WTC11 (cell line): ENCODE measurements at regions not wholly inside any gene's neighbourhood (a gene's known extent, or its start where the extent isn't known, plus 50 kb on each side); places are given as distances from the start of the nearest gene placed in this dataset.

Experiments
- ATAC-seq: fragments of 200-7000 bp; cut with Tn5 transposase; 2 replicates; pipeline ENCODE4 v1.10.0; 2021; ENCODE audit warnings: mild to moderate bottlenecking, moderate library complexity
- CTCF ChIA-PET: fragments of 300-600 bp; sonication (Branson Sonifier 250); formaldehyde crosslinking; loops from one replicate; lab custom pipeline; 2021; ENCODE audit warnings: antibody characterized with exemption; lab: Charles Lee
- POLR2A ChIA-PET: fragments of 350-600 bp; sonication (Branson Sonifier 250); formaldehyde crosslinking; loops from one replicate; lab custom pipeline; 2021; ENCODE audit warnings: antibody characterized with exemption; lab: Charles Lee
- DNase-seq: peaks from one replicate; pipeline ENCODE4 v3.0.0; 2021; ENCODE audit warnings: low spot score
- H3K27ac Mint-ChIP-seq: 2 replicates; pipeline ENCODE4 v1.8.0; 2021; ENCODE audit warnings: mixed read lengths
- H3K27me3 Mint-ChIP-seq: 2 replicates; pipeline ENCODE4 v1.8.0; 2021; ENCODE audit warnings: low read depth, mild to moderate bottlenecking, moderate library complexity, mixed read lengths
- H3K36me3 Mint-ChIP-seq: 2 replicates; pipeline ENCODE4 v1.8.0; 2021; ENCODE audit warnings: mixed read lengths
- H3K4me1 Mint-ChIP-seq: 2 replicates; pipeline ENCODE4 v1.8.0; 2022; ENCODE audit warnings: mixed read lengths
- H3K4me3 Mint-ChIP-seq: 2 replicates; pipeline ENCODE4 v1.8.0; 2021; ENCODE audit warnings: mild to moderate bottlenecking, moderate library complexity, mixed read lengths
- H3K9me3 Mint-ChIP-seq: 2 replicates; pipeline ENCODE4 v1.8.0; 2021; ENCODE audit warnings: mixed read lengths
- ATF1 ChIP-seq: sonication (generic); formaldehyde crosslinking; IDR thresholded peaks from 2 replicates; pipeline ENCODE4 v1.8.1; 2023; ENCODE audit warnings: mild to moderate bottlenecking, moderate library complexity, missing genetic modification reagents
- ATF2 ChIP-seq: sonication (generic); formaldehyde crosslinking; IDR thresholded peaks from 2 replicates; pipeline ENCODE4 v1.8.1; 2022; ENCODE audit warnings: low read depth, missing genetic modification reagents, borderline replicate concordance
- CDX4 ChIP-seq: fragments of 250-450 bp; sonication (Bioruptor Pico); IDR thresholded peaks from 2 replicates; pipeline ENCODE4 v1.9.0; 2021; ENCODE audit warnings: moderate library complexity, mild to moderate bottlenecking, inconsistent platforms, borderline replicate concordance
- CREM ChIP-seq: sonication (generic); formaldehyde crosslinking; IDR thresholded peaks from 2 replicates; pipeline ENCODE4 v1.8.1; 2022; ENCODE audit warnings: mild to moderate bottlenecking, missing genetic modification reagents, moderate library complexity
- ELF4 ChIP-seq: sonication (generic); formaldehyde crosslinking; IDR thresholded peaks from 2 replicates; pipeline ENCODE4 v1.8.1; 2022; ENCODE audit warnings: low read depth, mild to moderate bottlenecking, moderate library complexity, missing genetic modification reagents
- MXD4 ChIP-seq: fragments of 250-450 bp; sonication (Bioruptor Pico); IDR thresholded peaks from 2 replicates; pipeline ENCODE4 v1.8.0; 2021; ENCODE audit warnings: mild to moderate bottlenecking, moderate library complexity, borderline replicate concordance
- RELA ChIP-seq: sonication (generic); formaldehyde crosslinking; IDR thresholded peaks from 2 replicates; pipeline ENCODE4 v1.8.1; 2022; ENCODE audit warnings: missing genetic modification reagents, mild to moderate bottlenecking, borderline replicate concordance
- ZNF121 ChIP-seq: sonication (generic); formaldehyde crosslinking; IDR thresholded peaks from 2 replicates; pipeline ENCODE4 v1.8.0; 2023; ENCODE audit warnings: missing genetic modification reagents
- ZNF396 ChIP-seq: fragments of 250-450 bp; sonication (Bioruptor Pico); IDR thresholded peaks from 2 replicates; pipeline ENCODE4 v1.8.0; 2021; ENCODE audit warnings: mild to moderate bottlenecking, moderate library complexity, borderline replicate concordance
- ZNF532 ChIP-seq: fragments of 250-450 bp; sonication (Bioruptor Pico); IDR thresholded peaks from 2 replicates; pipeline ENCODE4 v1.9.0; 2021; ENCODE audit warnings: mild to moderate bottlenecking, borderline replicate concordance
- TF ChIP-seq, protein P1 (sequence below): sonication (generic); formaldehyde crosslinking; conservative IDR thresholded peaks from 2 replicates; pipeline ENCODE4 v1.8.1; 2022; ENCODE audit warnings: mild to moderate bottlenecking, missing genetic modification reagents
- TF ChIP-seq, protein P2 (sequence below): sonication (generic); formaldehyde crosslinking; IDR thresholded peaks from 2 replicates; pipeline ENCODE4 v1.8.1; 2023; ENCODE audit warnings: mild to moderate bottlenecking, missing genetic modification reagents
- TF ChIP-seq, protein P3 (sequence below): sonication (generic); formaldehyde crosslinking; IDR thresholded peaks from 2 replicates; pipeline ENCODE4 v1.8.1; 2023; ENCODE audit warnings: mild to moderate bottlenecking, moderate library complexity, missing genetic modification reagents

DNA sequence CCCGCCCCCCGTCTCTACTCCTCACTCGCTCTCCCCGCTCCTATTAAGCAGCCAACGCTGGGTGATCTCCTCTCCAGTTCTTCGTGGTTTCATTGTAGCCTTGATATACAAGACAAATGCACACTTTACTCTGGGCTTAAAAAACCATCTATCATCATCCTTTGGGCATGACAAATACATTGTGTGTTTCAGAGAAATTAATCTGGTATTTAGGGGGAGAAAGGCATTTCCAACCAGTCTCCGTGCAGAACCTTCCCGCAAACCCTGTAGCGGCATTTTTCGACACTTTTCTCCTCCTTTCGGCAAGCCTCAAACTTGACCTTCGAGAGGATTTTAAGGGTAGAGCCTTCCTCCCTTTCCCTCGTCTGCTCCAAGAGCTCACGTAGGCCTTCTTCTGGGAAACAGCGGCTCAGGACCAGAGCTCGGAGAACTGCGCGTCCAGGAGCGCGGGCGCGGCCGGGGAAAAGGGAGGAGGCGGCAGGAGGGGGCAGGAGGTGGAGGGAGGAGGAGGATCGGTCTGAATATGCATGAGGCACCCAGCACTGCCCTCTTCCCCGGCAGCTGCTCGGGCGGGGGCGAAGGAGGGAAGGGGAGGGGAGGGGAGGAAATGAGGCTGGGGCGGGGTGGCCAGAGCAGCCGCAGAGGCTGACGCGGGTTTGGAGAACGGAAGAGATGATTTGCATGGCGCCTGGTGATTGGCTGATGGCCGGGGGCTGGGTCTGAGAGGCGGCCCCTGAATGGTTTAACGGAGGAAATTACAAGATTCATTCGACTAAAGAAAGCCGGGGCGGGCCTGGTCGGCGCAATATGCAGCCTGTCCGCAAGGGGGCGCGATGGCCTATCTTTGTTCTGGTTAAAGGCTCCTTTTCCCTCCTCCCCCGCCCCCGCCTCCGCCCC, 127.5 kb downstream of the TMEM161B start (continued):
- no peak for TF ChIP-seq MXD4 (CRISPR knock-in tag)

DNA sequence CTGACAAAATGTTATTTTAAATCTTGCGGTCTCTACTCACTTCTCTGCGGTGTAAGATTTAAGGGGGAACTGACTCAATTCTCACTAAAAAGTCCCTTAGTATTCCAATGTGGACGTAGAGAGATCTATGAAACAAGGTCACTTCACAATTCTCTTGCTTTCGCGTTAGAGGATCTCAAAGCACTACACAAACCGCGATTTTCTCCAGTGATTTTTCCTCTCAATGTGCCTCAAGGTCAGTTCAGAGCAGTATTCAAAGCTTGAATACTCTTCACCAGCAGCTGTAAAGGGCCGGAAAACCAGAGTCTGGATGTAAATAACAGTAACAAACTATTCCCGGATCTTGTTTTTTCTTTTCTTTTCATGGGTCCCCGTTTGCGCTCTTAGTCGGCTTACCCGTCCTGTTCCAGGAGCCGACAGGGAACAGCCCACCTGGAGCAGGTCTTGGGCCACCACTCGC, 128.2 kb downstream of the TMEM161B start:
- peak; percentile 74 for ATAC-seq
- Mint-ChIP-seq H3K4me3 (no peak overlapping the region), H3K27ac (no peak overlapping the region), H3K27me3 (peaks cover 7% of the 10 kb centered on the region; the same call in 1 of the 2 replicates), H3K9me3 (no peaks in the 10 kb centered on the region), H3K36me3 (no peaks in the 10 kb centered on the region), H3K4me1 (peaks cover 5% of the 10 kb centered on the region; the same call in 1 of the 2 replicates)
- CTCF ChIA-PET, result interaction anchor here (0.7 to 1.7 kb wide), 13 partner anchors 48 to 1563 kb away, joined by 3 to 14 read pairs (median 5); no protein-coding TSS in a partner anchor
- POLR2A ChIA-PET, result interaction anchor here (1.6 kb wide), 1 partner anchor 535 kb away, joined by 4 read pairs; no protein-coding TSS in a partner anchor
- peak; percentile 86 for DNase-seq
- TF ChIP-seq, protein P1, sequence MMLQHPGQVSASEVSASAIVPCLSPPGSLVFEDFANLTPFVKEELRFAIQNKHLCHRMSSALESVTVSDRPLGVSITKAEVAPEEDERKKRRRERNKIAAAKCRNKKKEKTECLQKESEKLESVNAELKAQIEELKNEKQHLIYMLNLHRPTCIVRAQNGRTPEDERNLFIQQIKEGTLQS (CRISPR knock-in tag), result no peak
- no peak for TF ChIP-seq CDX4 (CRISPR knock-in tag)
- TF ChIP-seq CREM (CRISPR knock-in tag), result no peak
- TF ChIP-seq ATF1, result no peak

- Mint-ChIP-seq H3K4me1 (no peaks in the 10 kb centered on the region), H3K27ac (no peak overlapping the region), H3K36me3 (no peaks in the 10 kb centered on the region), H3K9me3 (peaks cover 9% of the 10 kb centered on the region), H3K27me3 (no peaks in the 10 kb centered on the region), H3K4me3 (no peak overlapping the region)
- ATAC-seq, result no peak
- DNase-seq, result no peak
- ChIA-PET POLR2A (no interaction called here), CTCF (no interaction called here)
- TF ChIP-seq RELA (no peak), ELF4 (CRISPR knock-in tag) (no peak)
- TF ChIP-seq, protein P2, sequence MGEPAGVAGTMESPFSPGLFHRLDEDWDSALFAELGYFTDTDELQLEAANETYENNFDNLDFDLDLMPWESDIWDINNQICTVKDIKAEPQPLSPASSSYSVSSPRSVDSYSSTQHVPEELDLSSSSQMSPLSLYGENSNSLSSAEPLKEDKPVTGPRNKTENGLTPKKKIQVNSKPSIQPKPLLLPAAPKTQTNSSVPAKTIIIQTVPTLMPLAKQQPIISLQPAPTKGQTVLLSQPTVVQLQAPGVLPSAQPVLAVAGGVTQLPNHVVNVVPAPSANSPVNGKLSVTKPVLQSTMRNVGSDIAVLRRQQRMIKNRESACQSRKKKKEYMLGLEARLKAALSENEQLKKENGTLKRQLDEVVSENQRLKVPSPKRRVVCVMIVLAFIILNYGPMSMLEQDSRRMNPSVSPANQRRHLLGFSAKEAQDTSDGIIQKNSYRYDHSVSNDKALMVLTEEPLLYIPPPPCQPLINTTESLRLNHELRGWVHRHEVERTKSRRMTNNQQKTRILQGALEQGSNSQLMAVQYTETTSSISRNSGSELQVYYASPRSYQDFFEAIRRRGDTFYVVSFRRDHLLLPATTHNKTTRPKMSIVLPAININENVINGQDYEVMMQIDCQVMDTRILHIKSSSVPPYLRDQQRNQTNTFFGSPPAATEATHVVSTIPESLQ (CRISPR knock-in tag), result no peak
Observed at GRCh38 chr5:88130211-88130815, 138.3 kb downstream of the TMEM161B start.

DNA sequence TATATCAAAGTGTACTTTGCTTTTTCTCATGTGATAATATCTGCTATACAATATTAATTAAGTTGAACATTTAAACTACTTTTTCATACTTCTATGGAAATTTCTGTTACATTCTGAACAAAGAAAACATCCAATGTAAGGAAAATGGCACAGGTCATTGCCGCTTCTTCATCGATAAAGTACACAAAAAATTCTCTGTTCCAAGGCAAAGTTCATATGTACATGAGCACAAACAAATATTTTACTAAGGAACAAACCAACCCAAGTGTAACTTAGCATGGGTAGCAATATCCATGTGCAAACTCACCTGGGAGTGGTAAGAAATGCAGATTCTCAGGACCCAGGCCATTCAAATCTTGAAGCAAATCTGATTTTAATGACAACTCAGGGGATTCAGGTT, 139.8 kb downstream of the TMEM161B start:
- Mint-ChIP-seq H3K4me1 (no peaks in the 10 kb centered on the region), H3K27me3 (no peaks in the 10 kb centered on the region), H3K36me3 (no peaks in the 10 kb centered on the region; the same call in 1 of the 2 replicates), H3K4me3 (no peak overlapping the region), H3K27ac (no peak overlapping the region), H3K9me3 (peaks cover 21% of the 10 kb centered on the region)
- DNase-seq (no peak), ATAC-seq (no peak)
- ChIA-PET POLR2A (no interaction called here), CTCF (no interaction called here)
- TF ChIP-seq ZNF532 (no peak), ZNF121 (no peak), ZNF396 (no peak), ATF2 (CRISPR knock-in tag) (no peak)
- TF ChIP-seq, protein P3, sequence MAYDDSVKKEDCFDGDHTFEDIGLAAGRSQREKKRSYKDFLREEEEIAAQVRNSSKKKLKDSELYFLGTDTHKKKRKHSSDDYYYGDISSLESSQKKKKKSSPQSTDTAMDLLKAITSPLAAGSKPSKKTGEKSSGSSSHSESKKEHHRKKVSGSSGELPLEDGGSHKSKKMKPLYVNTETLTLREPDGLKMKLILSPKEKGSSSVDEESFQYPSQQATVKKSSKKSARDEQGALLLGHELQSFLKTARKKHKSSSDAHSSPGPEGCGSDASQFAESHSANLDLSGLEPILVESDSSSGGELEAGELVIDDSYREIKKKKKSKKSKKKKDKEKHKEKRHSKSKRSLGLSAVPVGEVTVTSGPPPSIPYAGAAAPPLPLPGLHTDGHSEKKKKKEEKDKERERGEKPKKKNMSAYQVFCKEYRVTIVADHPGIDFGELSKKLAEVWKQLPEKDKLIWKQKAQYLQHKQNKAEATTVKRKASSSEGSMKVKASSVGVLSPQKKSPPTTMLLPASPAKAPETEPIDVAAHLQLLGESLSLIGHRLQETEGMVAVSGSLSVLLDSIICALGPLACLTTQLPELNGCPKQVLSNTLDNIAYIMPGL (CRISPR knock-in tag), result no peak
